ENCODE measurements at regions not wholly inside any gene's neighbourhood (a gene's known extent, or its start where the extent isn't known, plus 50 kb on each side); places are given as distances from the start of the nearest gene placed in this dataset.

GRCh38 chr2:22530131-22530530 lies 854.8 kb upstream of the KLHL29 start:
- FAIRE-seq: no peak

GRCh38 chr2:22536133-22536532 lies 848.8 kb upstream of the KLHL29 start:
- FAIRE-seq: no peak

GRCh38 chr2:22554453-22554852 lies 830.5 kb upstream of the KLHL29 start:
- FAIRE-seq: no peak

GRCh38 chr2:22557406-22557805 lies 827.6 kb upstream of the KLHL29 start:
- no peak for FAIRE-seq

- no peak for FAIRE-seq
These were observed 825.0 kb upstream of the KLHL29 start for GRCh38 chr2:22560021-22560420.

GRCh38 chr2:22579341-22579740 lies 805.6 kb upstream of the KLHL29 start:
- no peak for FAIRE-seq

- FAIRE-seq: no peak
These were observed 802.9 kb upstream of the KLHL29 start for GRCh38 chr2:22582107-22582506.

GRCh38 chr2:22596306-22596705 lies 788.7 kb upstream of the KLHL29 start:
- FAIRE-seq: no peak

GRCh38 chr2:22600156-22600555 lies 784.8 kb upstream of the KLHL29 start:
- FAIRE-seq: no peak

- FAIRE-seq: no peak
These were observed 784.0 kb upstream of the KLHL29 start for GRCh38 chr2:22600999-22601398.

GRCh38 chr2:22604136-22604535 lies 780.8 kb upstream of the KLHL29 start:
- no peak for FAIRE-seq

- FAIRE-seq: no peak
These were observed 768.9 kb upstream of the KLHL29 start for GRCh38 chr2:22616031-22616430.

GRCh38 chr2:22623620-22624019 lies 761.4 kb upstream of the KLHL29 start:
- FAIRE-seq: no peak

- no peak for FAIRE-seq
These were observed 758.4 kb upstream of the KLHL29 start for GRCh38 chr2:22626621-22627020.

- FAIRE-seq: no peak
These were observed 756.8 kb upstream of the KLHL29 start for GRCh38 chr2:22628221-22628620.

GRCh38 chr2:22628906-22629305 lies 756.1 kb upstream of the KLHL29 start:
- no peak for FAIRE-seq

- FAIRE-seq: no peak
These were observed 750.8 kb upstream of the KLHL29 start for GRCh38 chr2:22634167-22634566.

GRCh38 chr2:22656426-22656825 lies 728.6 kb upstream of the KLHL29 start:
- no peak for FAIRE-seq

GRCh38 chr2:22673529-22673928 lies 711.5 kb upstream of the KLHL29 start:
- no peak for FAIRE-seq

- no peak for FAIRE-seq
These were observed 701.1 kb upstream of the KLHL29 start for GRCh38 chr2:22683914-22684313.

- FAIRE-seq: no peak
These were observed 694.9 kb upstream of the KLHL29 start for GRCh38 chr2:22690096-22690495.

GRCh38 chr2:22691666-22692065 lies 693.3 kb upstream of the KLHL29 start:
- no peak for FAIRE-seq

- FAIRE-seq: no peak
These were observed 692.2 kb upstream of the KLHL29 start for GRCh38 chr2:22692746-22693145.

GRCh38 chr2:22694300-22694699 lies 690.7 kb upstream of the KLHL29 start:
- FAIRE-seq: no peak

- no peak for FAIRE-seq
These were observed 690.1 kb upstream of the KLHL29 start for GRCh38 chr2:22694856-22695255.

All from A204.1 (cell line).